ENCODE measurements at regions not wholly inside any gene's neighbourhood (a gene's known extent, or its start where the extent isn't known, plus 50 kb on each side); places are given as distances from the start of the nearest gene placed in this dataset.

DNA sequence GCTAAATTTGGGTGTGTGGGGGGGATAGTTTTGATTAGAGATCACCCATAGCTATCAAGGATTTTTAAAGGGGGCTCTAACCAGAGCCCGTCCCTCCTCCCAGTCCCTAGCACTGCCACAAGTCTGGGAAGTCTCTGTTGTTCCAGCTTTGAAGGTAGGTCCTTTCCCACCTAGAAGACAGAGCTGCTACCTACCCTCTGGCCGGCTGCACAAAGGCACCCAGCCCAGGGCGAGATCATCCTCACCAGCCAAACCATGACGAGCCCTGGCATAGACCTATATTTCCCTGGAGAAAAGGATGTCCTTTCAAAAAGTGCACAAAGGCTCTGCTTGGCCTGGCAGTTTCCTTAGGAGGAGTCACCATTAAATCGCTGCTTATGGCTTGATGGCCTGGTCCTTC is 147.8 kb downstream of the CYP26A1 start:
- TF ChIP-seq, protein P1, sequence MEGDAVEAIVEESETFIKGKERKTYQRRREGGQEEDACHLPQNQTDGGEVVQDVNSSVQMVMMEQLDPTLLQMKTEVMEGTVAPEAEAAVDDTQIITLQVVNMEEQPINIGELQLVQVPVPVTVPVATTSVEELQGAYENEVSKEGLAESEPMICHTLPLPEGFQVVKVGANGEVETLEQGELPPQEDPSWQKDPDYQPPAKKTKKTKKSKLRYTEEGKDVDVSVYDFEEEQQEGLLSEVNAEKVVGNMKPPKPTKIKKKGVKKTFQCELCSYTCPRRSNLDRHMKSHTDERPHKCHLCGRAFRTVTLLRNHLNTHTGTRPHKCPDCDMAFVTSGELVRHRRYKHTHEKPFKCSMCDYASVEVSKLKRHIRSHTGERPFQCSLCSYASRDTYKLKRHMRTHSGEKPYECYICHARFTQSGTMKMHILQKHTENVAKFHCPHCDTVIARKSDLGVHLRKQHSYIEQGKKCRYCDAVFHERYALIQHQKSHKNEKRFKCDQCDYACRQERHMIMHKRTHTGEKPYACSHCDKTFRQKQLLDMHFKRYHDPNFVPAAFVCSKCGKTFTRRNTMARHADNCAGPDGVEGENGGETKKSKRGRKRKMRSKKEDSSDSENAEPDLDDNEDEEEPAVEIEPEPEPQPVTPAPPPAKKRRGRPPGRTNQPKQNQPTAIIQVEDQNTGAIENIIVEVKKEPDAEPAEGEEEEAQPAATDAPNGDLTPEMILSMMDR (IDR thresholded peaks at IDR 0.05; ENCODE audit: insufficient read depth, low read depth, low read length) = no peak
- TF ChIP-seq EZH2 (IDR thresholded peaks at IDR 0.05; ENCODE audit: insufficient read depth, low read length) = no peak

Measured in astrocyte (in vitro differentiated cells and primary cell).